GM21717 (cell line): ENCODE measurements at regions not wholly inside any gene's neighbourhood (a gene's known extent, or its start where the extent isn't known, plus 50 kb on each side); places are given as distances from the start of the nearest gene placed in this dataset.

Experiments
- ATAC-seq: cut with Tn5 transposase; IDR thresholded peaks from one replicate; pipeline ENCODE4 v1.9.1; 2021; ENCODE audit warnings: mild to moderate bottlenecking, moderate library complexity; ENCODE audit not compliant: unreplicated experiment

DNA sequence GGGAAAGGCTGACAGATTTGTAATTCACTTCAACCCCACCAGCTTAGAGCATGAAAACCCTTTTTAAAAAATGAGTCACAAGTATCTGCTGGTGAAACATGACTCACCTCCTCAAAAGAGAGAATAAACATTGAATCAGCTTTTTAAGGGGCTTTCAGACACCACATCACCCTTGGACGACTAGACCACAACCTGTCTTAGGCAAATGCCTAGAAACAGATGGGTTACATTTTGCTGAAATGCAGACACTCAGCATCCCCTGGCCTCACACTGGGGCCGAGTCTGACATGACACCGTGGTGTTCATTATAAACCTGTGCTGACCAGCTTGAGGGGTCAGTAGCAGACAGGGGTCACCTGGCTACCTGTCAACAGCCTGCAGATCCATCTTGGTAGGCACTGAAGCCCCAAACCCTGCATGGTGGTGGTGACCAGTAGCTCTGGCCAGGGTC lies 175.3 kb upstream of the CST7 start:
- peak; percentile 70 for ATAC-seq

DNA sequence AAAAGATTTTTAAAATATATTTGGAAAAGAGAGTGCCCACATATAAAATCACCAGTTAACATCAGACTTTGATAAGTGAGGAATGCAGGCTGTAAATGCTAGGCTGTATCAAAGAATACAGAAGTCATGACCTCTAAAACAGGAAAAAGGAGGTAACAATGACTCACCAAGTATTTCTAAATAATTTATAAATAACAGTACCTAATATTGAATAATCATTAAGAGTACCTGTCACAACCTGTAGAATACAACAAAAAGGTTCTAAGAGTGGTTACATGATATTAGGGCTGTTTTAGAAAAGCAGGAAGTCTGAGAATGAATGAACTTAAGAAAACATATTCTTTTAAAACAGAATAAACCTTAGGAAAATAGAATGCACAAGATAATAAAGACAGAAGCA lies 173.1 kb upstream of the CST7 start:
- no peak for ATAC-seq

DNA sequence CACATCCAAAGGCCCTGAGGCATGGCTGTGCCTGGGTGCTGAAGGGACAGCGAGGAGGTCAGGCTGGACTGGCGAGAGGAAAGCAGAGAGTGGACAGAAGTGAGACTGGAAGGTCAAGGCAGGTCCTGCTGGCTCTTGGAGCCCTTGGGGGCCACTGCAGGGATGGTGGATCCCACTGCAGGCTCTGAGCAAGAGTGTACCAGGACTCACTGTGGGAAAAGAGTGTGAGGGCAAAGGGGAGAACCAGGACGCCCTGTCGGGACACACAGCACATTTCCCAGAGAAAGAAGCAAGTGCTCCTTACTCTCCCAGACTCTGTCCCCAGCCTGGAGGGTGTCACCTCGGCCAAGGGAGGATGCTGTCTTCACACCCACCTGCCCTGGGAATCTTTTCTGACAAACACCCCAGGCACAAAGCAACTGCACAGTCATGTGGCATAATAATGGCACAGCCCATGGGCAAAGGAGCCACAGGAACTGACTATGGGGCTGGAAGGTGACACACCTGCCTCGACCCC lies 172.3 kb upstream of the CST7 start:
- no peak for ATAC-seq

DNA sequence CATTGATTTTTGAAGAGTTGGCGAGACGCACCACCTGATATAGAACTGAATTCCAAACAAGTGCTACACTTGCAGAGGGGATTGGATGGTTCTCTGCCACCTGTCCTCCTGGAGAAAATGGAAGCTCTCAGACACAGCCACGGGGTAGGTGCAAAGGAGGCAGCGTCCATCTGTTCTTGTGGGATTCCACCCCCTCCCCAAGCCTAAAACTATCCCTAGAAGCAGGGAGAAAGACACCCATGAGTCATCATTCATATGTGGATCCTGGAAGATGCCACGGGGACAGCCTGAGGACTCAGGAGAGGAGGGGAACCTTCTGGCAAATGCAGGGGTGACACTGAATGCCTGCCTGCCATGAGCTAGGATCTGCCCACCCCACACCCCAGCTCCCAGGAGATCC lies 171.3 kb upstream of the CST7 start:
- no peak for ATAC-seq

DNA sequence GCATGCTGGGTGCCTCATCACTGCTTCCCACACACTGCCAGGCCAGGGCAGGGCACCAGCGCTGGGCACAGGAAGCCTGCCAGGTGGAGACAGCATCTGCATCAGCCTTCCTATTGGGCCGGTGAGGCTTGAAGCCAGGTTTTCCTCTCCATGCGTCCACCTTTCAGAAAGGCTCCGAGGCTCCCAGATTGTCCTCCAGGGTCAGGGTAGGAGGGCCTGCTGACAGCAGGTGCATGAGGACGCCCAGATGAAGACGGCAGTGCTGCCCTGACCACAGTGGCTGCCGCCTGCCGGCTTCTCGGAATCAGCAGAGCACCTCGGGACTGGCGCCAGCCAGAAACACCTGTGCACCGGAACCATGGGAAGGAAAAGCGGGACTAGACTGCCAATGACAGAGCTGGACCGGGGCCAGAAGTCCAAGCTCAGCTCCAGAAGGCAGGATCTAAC lies 170.5 kb upstream of the CST7 start:
- ATAC-seq, result no peak

DNA sequence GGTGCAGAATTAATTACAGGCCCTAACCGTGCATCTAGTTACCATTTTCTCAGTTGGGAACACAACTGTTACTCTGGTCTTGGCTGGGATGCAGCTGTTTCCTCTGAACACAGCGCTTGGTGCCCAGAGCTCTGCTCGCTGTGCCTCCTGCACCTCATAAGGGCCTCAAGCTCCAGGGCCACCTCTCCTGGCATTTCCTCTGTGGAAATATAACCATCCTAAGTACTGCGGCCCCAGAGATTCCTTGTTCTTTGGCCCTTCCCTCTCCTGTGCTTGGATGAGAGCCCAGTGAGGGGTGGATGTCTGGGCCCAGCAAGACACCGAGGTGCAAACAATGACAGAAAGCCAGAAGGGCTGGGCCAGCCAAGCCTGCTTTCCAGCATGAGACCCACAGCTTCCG lies 169.9 kb upstream of the CST7 start:
- no peak for ATAC-seq

DNA sequence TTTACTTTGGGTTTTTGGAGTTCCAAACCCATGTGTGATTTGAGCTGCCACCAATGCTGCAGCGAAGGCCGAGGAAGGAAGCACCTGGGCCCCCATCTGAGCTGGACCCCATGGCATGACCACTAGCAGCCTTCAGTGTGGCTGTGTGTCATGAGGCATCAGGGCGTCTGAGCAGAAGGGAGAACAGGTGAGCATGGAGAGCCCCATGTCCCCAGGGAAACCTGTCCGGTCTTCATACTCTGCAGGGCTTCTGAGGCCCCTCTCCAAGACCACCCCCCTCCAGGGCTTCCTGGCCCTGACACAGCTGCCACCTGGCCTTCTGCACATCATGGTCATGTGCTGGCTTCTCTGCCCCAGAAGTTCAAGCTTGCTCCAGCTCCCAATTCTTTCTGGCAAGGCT lies 169.1 kb upstream of the CST7 start:
- ATAC-seq, result no peak

DNA sequence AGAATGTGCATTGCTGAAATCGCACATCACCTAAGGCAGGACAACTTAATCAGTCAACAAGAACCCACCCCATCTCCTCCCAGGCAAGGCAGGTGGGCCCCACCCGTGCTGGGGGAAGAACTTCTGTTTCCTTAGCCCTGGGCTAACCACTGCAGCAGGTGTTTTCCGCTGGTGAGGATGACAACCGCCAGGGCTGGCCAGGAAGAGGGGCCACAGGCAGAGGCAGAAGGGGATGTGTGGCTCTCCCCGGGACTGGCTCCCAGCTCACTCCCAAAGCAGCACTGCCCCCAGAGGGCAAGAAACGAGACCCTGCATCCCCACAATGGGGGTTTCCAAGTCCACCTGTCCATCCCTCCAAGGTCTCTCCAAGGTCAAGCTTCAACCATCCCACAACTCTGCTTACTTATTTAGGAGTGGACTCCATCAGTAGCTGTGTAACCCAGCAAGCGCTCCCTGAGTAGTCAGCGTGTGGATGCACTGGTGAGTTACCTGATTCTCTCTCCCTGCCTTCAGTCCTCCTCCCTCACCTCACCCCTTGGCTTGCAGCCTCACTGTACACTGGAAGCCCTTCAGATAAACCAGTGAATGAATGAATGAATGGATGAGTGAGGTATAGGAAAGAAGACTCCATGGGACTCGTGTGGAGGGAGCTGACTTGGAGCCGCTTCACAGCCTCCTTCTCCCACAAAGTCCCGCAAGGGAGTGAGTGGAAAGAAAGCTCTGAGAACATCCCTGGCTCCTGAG lies 168.2 kb upstream of the CST7 start:
- no peak for ATAC-seq

DNA sequence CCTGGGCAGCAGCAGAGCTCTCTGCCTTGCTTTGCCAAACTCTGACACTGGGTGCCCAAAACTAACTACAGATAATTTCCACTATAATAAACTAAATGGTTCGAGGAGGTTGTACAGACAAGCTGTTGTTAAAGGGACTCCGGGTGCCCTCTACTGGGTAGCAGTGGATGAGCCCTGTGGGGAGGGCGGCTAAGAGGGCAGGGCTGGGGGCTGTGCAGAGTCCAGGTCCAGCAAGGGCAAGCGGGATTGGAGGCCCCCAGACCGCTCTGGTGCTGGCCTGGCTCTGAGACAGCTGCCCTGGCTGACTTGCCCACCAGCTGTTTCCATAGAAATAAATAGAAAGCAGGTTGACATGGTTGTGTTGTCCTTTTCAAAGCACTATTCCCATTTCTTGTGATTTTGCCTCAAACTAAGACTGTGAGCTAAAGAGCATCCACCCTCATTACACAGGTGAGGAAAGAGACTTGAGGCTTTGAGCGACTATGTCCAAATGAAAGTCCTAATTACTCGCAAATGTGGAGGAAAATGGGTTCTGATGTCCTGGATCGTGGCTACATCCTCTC lies 167.6 kb upstream of the CST7 start:
- no peak for ATAC-seq

DNA sequence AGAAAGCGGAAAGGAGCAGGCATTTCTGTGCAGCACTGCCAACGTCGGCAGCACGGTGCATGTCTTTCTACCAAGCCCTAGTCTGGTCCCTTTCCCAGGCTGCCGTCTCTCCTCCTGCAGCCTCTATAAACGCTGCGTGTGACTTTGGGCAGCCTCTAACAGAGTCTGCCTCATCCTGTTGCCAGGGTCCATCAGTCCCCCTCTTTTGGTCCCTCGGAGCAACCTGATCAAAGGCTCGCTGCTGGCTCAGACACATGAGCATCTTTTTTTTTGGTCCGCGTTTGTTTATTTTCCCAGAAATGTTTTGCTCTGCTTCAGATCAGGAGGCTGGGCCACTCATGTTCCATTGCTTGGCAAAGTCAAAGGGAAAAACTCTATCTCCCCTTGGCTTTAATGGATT lies 166.8 kb upstream of the CST7 start:
- no peak for ATAC-seq

DNA sequence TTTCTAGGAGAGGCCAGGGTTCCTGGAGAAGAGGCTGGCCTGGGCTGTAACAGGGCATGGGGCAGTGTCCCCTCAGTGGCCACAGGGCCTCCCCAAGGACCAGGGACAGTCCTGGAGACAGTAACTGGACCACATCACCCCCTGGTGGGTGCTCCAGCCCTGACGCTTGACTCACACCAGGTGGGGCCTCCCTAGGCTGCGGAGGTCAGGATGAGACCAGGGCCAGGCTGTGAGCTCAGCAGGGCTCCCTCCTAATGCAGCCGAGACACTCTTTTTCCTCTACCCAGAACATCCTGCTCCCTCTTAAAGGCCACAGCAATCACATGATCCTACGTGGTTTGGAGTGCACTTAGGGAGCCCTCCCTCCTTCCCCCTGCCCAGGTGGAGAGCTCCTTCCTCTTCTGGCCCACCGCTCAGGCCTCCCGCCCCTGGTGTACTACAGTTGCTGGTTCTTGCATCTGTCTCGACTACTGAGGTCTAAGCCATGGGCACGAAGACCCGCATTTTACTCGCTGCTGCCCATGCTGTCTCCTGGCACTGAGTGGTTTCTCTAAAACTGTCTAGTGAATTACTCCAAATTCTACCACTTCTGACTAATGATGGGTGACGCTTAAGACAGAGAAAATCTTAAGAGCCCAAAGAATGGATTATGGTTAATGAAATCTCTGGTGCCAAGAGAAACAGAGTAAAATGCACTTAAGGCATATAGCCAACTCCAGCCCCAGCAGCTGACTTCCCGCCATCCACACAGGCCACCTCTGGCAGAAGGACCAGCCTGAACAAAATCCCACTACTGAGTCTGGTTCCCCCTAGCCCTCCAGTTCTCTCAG lies 166.1 kb upstream of the CST7 start:
- no peak for ATAC-seq

DNA sequence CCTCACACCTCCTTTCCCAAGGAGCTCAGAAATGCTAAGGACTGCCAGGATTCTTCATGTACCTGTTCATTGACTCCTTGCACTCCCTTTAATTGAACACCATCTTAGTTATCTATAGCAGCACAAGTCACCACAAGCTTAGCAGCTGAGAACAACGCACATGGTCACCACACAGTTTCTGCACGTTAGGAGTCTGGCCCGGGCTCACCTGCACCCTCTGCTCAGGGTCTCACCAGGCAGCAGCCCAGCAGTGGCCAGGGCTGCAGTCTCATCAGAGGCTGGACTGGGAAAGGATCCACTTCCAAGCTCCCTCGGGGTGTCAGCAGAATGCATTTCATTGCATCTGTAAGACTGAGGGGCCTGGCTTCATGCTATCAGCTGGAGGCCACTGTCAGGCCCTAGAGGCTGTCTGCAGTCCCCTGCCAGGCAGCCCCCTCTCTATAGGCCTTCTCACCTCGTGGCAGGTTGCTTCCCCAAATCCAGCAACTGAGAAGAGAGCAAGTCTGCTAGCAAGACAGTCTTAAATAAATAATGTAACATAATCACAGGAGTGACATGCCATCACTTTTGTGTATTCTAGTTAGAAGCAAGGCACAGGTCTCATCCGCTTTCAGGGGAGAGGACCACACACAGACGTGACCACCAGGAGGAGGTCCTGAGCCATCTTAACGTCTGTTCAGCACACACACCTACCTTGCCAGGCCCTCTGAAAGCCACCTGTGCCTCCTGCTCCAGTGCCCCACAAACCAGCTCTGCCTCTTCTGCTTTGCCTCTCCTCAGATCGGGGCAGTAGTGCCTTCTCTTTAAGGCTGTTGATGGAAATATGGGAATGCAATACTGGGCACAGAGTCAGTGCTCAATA lies 165.2 kb upstream of the CST7 start:
- ATAC-seq, result peak; percentile 49

DNA sequence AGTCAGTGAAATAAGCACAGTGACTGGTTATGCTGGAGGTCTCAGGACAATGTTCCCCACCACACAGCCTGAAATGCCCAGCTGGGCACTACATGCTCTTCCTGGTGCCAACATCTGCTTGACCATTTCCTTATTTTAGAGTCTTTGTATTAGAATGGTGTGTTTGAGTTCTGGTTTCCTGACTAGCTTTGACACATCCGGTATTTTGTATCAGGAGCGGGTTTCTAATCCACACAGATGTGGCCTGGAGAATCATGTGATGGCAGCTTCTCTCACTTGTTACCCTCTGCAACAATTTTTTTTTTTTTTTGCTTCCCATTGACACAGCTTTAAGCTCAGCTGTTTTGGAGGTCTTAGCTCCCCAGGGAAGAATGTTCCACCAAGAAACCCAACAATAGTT lies 164.5 kb upstream of the CST7 start:
- no peak for ATAC-seq

DNA sequence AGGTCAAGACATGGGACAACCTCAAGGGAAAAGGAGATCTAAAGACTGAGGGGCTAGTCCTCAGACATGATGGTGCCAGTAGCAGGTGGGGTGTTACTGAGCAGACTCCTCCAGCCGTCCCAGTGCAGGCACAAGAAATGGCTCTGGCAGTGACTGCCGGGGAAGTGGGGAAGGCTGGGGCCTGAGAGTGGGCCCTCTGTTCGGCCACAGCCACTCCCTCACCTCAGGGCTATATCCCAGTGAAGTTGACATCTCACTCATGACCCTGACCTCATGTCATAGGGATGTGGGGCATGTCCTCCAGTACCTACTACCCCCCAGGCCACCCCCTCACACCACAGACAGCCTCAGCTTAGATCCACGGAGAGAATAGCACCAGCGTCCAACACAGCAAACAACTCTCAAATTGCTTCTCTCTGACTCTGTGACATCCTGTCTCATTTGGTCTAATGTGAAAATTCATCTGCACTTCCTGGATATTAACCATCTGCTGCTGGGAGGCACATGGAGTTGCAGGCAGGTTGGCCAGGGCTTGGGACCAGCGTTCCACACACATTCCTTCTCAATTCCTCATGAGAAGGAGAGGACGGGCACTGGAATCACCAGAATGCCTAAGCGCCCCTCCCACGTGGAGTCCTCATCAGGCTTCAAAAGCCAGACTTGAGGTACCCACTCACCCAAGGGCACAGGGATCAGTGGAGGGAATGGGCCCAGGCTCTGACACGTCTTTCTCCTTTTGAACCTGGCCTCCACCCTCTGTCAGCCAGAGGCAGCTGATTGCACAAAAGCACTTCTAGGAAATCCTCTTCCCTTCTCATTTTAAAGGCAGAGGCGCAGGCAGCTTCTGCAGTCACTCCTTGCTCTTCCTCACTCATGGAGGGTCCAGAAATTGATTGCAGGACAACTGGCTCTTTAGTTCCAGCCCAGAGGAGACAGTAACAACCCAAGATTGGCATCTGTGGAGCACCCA lies 163.6 kb upstream of the CST7 start:
- no peak for ATAC-seq

DNA sequence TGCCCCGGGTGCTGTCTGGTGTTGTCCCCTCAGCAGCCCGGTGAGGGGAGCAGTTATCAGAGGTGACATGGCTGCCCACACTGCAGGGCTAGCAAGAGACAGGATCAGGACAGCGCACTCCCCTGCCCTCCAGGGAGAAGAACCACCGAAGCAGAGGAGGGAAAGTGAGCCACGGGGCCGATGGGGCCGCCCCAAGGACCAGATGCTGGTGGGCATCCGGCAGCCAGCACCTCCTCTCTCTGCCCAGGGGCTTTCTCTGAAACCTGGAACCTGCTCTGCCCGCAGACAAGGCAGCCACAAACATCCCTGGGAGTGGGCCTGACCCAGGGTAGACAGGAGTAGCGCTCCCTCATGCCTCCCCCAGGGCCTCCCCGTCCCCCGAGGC lies 163.0 kb upstream of the CST7 start:
- ATAC-seq, result no peak

DNA sequence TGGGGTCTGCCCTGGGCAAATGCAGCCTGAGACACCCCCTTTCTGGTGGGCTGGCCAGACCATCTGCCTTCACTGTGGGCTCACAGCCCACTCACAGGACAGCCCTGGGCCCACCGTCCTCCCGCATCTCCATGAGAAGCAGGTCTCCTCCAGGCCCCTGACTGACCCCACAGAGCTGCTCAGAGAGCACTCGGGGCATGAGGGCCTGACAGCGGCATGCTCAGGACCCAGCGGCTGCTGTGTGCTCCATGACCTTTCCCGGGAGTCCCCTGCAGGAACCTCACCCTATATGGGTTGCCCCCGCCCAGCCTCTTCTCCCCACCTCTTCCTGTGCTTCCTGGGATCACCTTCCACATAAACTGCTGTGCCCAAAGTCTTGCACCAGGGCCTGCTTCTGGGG lies 162.4 kb upstream of the CST7 start:
- ATAC-seq, result no peak

DNA sequence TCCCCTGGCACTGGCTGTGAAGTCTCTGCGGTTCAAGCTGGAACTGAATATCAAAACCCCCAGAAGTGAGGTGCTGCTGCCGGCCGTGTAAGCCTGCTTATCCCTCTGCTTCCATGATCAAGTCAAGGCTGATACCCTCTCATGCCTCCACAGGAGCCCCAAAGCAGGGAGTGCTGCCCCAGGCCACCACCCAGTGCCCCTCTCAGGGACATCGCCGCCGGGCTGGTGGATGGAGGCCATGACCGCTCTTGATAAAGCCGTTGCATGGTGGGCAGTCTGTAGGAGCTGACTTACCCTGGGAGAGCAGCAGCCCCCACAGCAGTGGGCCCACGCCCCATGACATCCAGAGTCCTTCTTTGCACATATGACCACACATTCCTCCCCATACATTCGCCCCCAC lies 162.0 kb upstream of the CST7 start:
- no peak for ATAC-seq

DNA sequence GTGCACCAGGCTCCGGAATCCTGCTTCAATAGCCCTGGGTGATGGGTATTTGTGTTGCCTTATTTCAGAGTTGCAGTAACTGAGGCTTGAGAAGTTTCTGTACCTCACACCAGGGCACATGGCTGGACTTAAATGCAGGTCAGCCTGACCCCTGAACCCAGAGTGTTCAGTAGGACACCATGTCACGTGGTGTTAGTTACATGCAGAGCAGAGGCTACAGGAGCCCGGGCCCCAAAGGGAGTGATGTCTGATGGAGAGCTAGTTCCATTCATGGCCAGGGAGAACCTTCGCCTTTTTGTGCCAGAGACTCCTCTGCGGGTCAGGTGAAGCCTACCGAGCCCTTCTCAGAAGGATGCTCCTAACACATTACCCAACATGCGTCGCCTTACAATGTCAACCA lies 161.4 kb upstream of the CST7 start:
- no peak for ATAC-seq

DNA sequence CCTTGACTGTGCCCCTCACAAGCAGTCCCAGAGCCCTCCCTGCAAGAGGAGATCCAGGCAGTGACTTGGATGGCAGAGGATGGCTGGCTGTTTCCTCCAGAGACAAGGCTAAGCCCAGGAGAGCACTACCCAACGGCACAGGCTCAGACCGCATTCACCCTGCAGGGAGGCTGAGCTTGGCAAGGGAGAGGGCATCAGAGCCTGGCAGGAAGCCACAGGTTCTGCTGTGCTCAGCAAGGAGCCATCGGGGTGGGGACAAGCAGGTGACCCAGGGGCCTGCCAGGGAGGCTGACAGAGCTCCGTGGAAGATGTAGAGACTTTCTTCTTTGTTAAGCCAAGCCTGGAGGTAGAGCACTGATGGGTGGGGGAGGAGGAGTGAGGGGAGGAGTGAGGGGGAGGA lies 159.2 kb upstream of the CST7 start:
- ATAC-seq, result no peak
